HG03439 (cell line): ENCODE measurements at regions not wholly inside any gene's neighbourhood (a gene's known extent, or its start where the extent isn't known, plus 50 kb on each side); places are given as distances from the start of the nearest gene placed in this dataset.

ENCODE experiments used
- ATAC-seq: cut with Tn5 transposase; IDR thresholded peaks from one replicate; pipeline ENCODE4 v1.9.1; 2021; ENCODE audit warnings: mild to moderate bottlenecking, moderate library complexity; ENCODE audit not compliant: unreplicated experiment

DNA sequence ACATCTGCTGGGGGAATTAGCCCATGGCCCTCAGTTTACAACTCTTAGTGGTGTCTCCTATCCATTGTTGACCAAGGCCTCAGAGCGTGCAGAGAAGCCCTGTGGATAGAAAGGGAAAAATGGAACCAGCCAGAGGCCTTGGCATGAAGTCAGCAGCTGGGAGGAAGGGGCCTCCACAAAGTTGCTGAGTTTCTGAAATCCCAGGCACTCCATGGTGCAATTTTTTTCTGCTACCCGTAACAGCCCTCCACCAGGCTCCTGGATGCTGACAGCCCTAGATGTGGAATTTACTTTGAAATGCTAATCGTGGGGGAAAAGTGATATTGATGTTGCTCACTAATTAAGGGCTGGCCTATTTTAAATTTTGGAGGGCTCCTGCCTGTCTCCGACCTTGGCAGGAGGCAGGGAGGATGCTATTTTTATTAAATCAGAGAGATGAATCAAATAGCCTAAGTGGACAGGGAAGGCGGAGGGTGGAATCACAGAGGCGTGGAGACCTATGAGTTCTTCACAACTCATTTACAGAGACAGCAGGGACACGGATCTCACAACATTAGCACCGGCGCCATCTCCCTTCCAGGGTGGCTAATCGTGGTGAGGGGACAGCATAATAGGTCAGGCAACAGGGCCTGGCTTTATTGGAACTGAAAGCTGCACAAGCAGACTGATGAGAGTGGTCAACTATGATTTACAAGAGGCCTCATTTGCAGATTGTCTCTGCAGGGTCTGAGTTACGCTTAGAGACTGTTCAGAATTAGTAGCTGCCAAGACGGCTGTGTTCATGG is 99.8 kb upstream of the WSCD2 start:
- no peak for ATAC-seq

DNA sequence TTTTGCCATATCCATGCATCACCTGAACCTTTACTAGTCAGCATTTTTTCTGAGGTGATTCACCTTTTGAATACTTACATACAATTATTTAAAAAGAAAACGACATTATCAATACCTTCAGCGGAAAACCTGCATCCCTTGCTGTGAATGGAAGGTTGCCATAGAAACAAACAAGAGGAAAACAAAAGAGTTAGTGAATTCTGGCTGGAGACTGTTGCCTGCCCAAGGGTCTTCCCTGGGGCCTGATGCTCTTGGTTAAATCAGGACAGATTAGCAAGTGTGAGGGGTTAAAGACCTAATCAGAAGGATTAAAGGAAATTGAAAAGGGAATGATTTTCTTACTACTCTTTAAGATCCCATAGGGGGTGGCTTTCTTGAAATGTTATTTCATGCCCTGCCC is 96.0 kb upstream of the WSCD2 start:
- no peak for ATAC-seq

GRCh38 chr12:108035372-108035771 is 93.7 kb upstream of the WSCD2 start:
- ATAC-seq: no peak

DNA sequence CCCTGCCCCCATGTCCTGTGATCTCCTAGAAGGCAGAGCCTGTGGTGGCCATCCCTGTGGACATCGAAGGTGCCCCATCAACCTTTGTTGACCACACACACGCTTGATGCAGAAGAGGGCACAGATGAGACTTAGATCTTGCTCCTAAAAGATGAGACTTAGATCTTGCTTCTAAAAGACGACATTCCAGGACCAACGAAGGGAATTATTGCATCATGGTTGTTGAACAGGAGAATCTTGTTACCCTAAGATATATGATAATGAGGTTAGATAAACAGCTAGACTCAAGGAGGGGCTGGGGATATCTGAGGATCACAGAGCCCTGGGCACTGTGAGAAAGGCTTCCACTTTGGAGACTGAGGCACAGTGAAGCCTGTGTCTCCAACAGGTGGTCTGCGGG is 91.1 kb upstream of the WSCD2 start:
- ATAC-seq: no peak

- no peak for ATAC-seq
Measured at GRCh38 chr12:108039794-108040193, 89.3 kb upstream of the WSCD2 start.

DNA sequence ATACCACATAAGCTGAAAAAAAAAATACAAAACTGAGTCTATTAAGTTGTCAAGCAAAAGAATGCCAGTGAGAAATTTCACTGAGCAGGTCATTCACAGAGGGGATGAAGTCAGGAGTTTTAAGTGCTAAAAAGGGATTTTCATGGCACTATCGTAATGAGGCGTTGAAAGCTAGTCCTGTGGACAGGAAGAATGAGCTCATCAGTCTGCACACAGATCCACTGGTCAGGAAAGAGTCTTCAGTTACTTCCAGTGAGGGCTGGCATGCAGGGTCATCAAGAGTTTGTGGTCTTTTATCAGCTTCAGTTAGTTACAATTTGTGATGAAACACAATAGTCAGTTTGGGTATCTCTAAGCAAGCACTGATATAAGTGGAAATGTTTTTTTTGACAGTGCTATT is 88.1 kb upstream of the WSCD2 start:
- ATAC-seq: no peak

- ATAC-seq: no peak
Measured at GRCh38 chr12:108043286-108043685, 85.8 kb upstream of the WSCD2 start.

DNA sequence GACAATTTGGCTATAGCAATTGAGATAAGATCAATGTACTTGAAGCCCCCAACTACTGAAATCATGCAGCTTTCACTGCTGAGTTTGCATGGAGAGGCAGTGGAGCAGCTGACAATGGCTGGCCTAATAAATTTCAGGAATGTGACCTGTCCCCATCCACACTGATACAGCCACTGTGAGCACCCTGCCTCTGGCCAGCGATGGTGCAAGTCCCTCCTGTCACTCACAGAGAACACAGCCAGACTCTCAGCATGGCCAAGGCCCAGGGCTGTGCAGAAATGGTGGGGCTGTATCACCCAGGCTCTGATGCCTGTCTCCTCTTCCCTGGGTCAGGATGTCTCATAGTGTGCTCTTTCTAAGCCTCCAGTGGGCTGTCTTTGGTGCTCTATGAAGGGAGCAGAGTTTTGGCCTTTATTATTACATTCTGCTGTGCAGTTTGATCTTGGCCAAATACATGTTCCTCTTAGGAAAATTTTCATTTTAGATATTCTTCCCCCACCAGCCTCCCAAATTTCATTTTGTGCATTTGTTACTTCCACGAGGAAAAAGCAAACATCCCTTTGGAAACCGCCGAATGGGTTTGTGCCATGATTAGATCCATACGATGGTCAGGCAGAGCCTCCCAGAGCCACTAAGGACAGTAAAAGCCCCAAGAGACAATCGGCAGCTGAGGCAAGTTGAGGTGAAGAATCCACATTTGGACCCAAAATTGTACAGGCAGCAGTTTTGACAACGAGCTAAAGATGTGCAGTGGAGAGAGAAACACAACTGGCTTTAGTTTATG is 85.1 kb upstream of the WSCD2 start:
- no peak for ATAC-seq

GRCh38 chr12:108046135-108046534 is 83.0 kb upstream of the WSCD2 start:
- no peak for ATAC-seq

- ATAC-seq: no peak
Measured at GRCh38 chr12:108046650-108047049, 82.4 kb upstream of the WSCD2 start.

DNA sequence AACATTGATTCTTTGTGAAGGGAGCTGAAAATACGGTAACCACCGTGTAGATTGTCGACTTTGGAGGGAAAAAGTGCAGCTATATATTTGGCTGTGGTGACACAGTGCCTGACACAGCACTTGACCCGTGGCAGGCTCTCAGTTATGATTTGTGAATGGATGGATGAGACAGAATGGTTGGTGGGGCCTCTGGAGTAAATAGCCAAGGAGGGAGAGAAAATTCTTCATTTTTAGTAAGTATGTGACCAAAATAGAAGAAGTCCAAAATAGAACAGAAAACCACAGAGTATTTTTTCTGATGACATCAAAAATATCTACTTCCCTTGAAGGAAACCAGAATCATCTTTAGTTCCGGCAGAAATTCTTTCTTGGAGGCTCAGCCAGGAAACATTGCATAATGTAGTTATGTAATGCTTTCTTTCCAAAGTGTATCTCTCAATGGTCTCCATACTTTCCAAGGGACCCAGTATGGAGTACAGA is 82.0 kb upstream of the WSCD2 start:
- no peak for ATAC-seq

GRCh38 chr12:108048686-108049085 is 80.4 kb upstream of the WSCD2 start:
- ATAC-seq: no peak

DNA sequence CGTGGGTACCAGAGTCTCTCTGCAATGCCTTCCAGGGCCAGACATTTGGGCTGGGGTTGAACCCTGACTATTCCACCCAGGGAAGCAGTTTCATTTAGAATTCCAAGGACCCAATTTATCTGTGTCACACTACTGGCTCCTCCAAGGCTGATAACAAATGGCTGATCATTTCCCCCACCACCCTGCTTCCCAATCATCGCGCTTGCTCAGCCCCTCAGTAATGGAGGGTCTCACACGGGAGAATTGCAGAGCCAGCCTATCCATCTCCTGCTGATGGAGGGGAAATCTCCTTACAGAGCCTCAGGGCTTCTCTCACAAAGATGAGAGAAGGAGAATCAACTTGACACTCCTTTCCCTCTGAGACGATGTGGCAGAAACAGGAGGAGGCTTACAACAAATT is 78.4 kb upstream of the WSCD2 start:
- ATAC-seq: no peak

GRCh38 chr12:108052260-108052659 is 76.8 kb upstream of the WSCD2 start:
- ATAC-seq: no peak

- ATAC-seq: no peak
Measured at GRCh38 chr12:108053512-108053911, 75.6 kb upstream of the WSCD2 start.

DNA sequence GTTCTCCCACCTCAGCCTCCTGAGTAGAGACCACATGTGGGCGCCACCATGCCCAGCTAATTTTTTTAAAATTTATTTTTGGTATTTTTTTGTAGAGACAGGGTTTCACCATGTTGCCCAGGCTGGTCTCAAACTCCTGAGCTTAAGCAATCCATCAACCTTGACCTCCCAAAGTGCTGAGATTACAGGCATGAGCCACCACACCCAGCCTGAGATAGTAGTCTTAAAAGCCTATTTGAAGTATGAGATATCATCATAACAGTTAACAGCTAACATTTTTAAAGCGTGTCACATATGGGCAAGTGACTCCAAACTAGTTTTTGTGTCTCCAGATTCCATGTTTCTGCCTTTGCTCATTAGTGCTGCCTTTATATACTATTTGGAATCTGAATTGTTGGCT is 74.6 kb upstream of the WSCD2 start:
- ATAC-seq: no peak

GRCh38 chr12:108055141-108055540 is 73.9 kb upstream of the WSCD2 start:
- no peak for ATAC-seq

DNA sequence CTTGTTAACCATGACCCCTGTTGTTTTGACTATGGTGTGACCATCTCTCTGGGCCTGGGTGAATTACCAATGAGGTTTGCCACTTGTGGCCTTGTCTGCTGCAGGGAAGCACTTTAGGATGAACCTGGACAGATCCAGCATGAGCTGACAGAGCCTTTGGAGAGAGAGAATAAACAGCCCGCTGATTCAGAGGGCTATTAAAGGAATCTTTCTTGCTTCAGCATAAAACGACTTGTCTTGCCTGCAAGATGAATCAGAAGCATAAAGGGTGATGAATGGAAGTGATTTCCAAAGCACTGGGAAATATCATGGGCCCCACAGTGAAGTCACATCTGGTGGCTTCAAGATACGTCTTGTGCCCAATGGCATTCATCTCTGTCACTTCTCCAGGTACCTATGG is 69.0 kb upstream of the WSCD2 start:
- no peak for ATAC-seq

GRCh38 chr12:108060903-108061302 is 68.2 kb upstream of the WSCD2 start:
- ATAC-seq: no peak

- no peak for ATAC-seq
Measured at GRCh38 chr12:108063192-108063591, 65.9 kb upstream of the WSCD2 start.

DNA sequence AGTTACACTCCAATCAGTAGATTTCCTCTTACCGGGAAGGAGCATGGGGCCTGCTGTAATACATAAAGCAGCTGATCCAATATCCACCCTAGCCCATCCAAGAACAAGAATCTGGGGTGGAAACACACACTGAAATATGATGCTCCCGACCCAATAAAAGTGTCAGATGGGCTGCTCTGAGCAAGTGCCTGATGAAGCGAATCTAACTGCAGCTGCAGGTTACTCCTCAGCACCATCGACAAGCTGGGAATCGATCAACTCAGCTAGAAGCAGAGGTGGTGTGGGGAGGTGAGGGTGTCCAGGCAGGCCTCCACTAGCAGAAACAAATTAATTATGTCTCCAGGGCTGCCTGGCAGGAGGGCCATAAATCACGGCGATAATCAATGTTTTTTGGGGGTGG is 64.0 kb upstream of the WSCD2 start:
- ATAC-seq: no peak
